ENCODE measurements at regions not wholly inside any gene's neighbourhood (a gene's known extent, or its start where the extent isn't known, plus 50 kb on each side); places are given as distances from the start of the nearest gene placed in this dataset.

GRCh38 chr20:39213476-39214145, 251.5 kb downstream of the DHX35 start:
- Histone ChIP-seq H4K20me1 (ENCODE audit: insufficient read depth, low read length) (no peaks in the 10 kb centered on the region), H3K27ac (ENCODE audit: low read depth, low read length) (no peak overlapping the region), H3K4me2 (ENCODE audit: insufficient read depth, low read length) (no peak overlapping the region), H2AFZ (ENCODE audit: low read length) (no peak overlapping the region), H3K27me3 (ENCODE audit: insufficient read depth, low read length) (no peaks in the 10 kb centered on the region), H3K4me3 (ENCODE audit: insufficient read depth, low read length) (no peak overlapping the region), H3K79me2 (ENCODE audit: insufficient read depth, low read length) (no peaks in the 10 kb centered on the region), H3K36me3 (ENCODE audit: insufficient read depth, low read length) (no peaks in the 10 kb centered on the region), H3K9me3 (ENCODE audit: low read depth, low read length) (no peaks in the 10 kb centered on the region), H3K4me1 (ENCODE audit: insufficient read depth, low read length) (no peaks in the 10 kb centered on the region)
- DNase-seq (ENCODE audit: insufficient read length, low spot score, missing footprints), result no peak
- no peak for TF ChIP-seq CTCF (IDR thresholded peaks at IDR 0.05; ENCODE audit: extremely low read depth, low read depth, low read length)

- no peaks in the 10 kb centered on the region for H3K9me3 ChIP-seq (ENCODE audit: low read depth, low read length)
- no peaks in the 10 kb centered on the region for H4K20me1 ChIP-seq (ENCODE audit: insufficient read depth, low read length)
- no peak overlapping the region for H3K4me3 ChIP-seq (ENCODE audit: insufficient read depth, low read length)
- H3K27ac ChIP-seq (ENCODE audit: low read depth, low read length), result no peak overlapping the region
- no peak for DNase-seq (ENCODE audit: insufficient read length, low spot score, missing footprints)
- no peaks in the 10 kb centered on the region for H3K79me2 ChIP-seq (ENCODE audit: insufficient read depth, low read length)
- H3K4me2 ChIP-seq (ENCODE audit: insufficient read depth, low read length), result no peak overlapping the region
- H3K27me3 ChIP-seq (ENCODE audit: insufficient read depth, low read length), result no peaks in the 10 kb centered on the region
- no peak for TF ChIP-seq CTCF (IDR thresholded peaks at IDR 0.05; ENCODE audit: extremely low read depth, low read depth, low read length)
- H3K4me1 ChIP-seq (ENCODE audit: insufficient read depth, low read length), result no peaks in the 10 kb centered on the region
- H2AFZ ChIP-seq (ENCODE audit: low read length), result no peak overlapping the region
- H3K36me3 ChIP-seq (ENCODE audit: insufficient read depth, low read length), result no peaks in the 10 kb centered on the region
Observed at GRCh38 chr20:39211060-39211748, 249.1 kb downstream of the DHX35 start.

DNA sequence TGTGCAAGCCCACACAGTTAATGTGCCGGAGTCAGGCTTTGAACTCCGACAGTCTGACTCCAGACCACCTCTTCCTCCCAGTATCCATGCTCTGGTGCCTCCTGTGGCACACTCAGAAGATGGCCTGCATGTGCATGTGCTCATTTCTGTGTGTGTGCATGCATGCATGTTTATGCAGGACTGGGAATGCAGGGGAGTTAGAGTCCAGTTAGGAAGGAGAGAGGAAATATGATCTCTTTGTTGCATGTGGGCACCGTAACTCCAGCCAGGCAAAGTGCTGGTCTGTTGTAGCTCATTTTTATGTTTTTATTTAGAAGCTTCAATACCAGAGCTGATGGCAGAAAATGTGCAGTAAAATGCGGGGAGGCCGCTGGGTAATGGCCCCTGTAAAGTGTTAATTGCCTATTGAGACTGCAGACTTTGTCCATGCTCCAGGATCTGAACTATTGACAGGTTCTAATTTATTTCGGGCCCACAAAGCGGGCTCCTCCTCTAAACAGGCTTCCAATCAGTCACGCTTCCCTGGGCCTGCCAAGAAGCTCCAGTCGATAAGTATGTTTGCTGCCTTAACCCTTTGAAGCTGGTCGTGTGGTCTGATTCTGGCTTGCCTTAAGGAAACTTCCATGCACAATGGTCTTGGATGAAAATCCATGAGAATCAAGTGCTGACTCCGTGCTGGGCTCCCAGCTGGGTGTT, 248.3 kb downstream of the DHX35 start:
- no peaks in the 10 kb centered on the region for H3K27me3 ChIP-seq (ENCODE audit: insufficient read depth, low read length)
- H3K9me3 ChIP-seq (ENCODE audit: low read depth, low read length), result no peaks in the 10 kb centered on the region
- no peak for DNase-seq (ENCODE audit: insufficient read length, low spot score, missing footprints)
- no peaks in the 10 kb centered on the region for H3K79me2 ChIP-seq (ENCODE audit: insufficient read depth, low read length)
- H2AFZ ChIP-seq (ENCODE audit: low read length), result no peak overlapping the region
- no peak overlapping the region for H3K27ac ChIP-seq (ENCODE audit: low read depth, low read length)
- no peak overlapping the region for H3K4me2 ChIP-seq (ENCODE audit: insufficient read depth, low read length)
- no peaks in the 10 kb centered on the region for H3K4me1 ChIP-seq (ENCODE audit: insufficient read depth, low read length)
- H3K36me3 ChIP-seq (ENCODE audit: insufficient read depth, low read length), result no peaks in the 10 kb centered on the region
- no peak for TF ChIP-seq CTCF (IDR thresholded peaks at IDR 0.05; ENCODE audit: extremely low read depth, low read depth, low read length)
- H4K20me1 ChIP-seq (ENCODE audit: insufficient read depth, low read length), result no peaks in the 10 kb centered on the region
- H3K4me3 ChIP-seq (ENCODE audit: insufficient read depth, low read length), result no peak overlapping the region
